SK-N-MC (cell line): ENCODE measurements at regions not wholly inside any gene's neighbourhood (a gene's known extent, or its start where the extent isn't known, plus 50 kb on each side); places are given as distances from the start of the nearest gene placed in this dataset.

Experiments
- DNase-seq: peaks from one replicate; pipeline ENCODE4 v3.0.0-alpha.2; 2011; ENCODE audit warnings: low read depth, low spot score
- H3K27ac ChIP-seq: fragments of 200-600 bp; sonication (generic); 2 replicates; pipeline ENCODE4 v1.5.1; 2016; ENCODE audit warnings: mixed run types
- H3K36me3 ChIP-seq: fragments of 200-600 bp; sonication (generic); 2 replicates; pipeline ENCODE4 v1.6.1; 2017; ENCODE audit warnings: antibody characterized with exemption, low read length, mixed read lengths; ENCODE audit not compliant: insufficient read depth
- H3K4me3 ChIP-seq: fragments of 200-600 bp; sonication (generic); 2 replicates; pipeline ENCODE4 v1.5.1; 2016
- H3K9ac ChIP-seq: fragments of 200-600 bp; sonication (generic); 2 replicates; pipeline ENCODE4 v1.8.0; 2017; ENCODE audit warnings: mixed run types, mixed read lengths; ENCODE audit not compliant: insufficient read length
- H3K9me3 ChIP-seq: fragments of 200-600 bp; sonication (generic); 2 replicates; pipeline ENCODE4 v1.6.1; 2017; ENCODE audit warnings: low read depth, mild to moderate bottlenecking, antibody characterized with exemption, low read length, moderate library complexity, mixed read lengths
- EZH2 ChIP-seq: fragments of 200-600 bp; sonication (generic); IDR thresholded peaks from one replicate; pipeline ENCODE4 v1.6.1; 2017; ENCODE audit warnings: antibody characterized with exemption
- FOXP2 ChIP-seq: optimal IDR thresholded peaks from 2 replicates; pipeline ENCODE3; 2011; ENCODE audit warnings: mild to moderate bottlenecking, moderate library complexity; ENCODE audit not compliant: insufficient read depth; ENCODE audit errors: extremely low read length, control extremely low read depth
- POLR2AphosphoS5 ChIP-seq: IDR thresholded peaks from 2 replicates; pipeline ENCODE4 v1.6.1; 2012; ENCODE audit warnings: mild to moderate bottlenecking, low read depth, low read length, borderline replicate concordance

DNA sequence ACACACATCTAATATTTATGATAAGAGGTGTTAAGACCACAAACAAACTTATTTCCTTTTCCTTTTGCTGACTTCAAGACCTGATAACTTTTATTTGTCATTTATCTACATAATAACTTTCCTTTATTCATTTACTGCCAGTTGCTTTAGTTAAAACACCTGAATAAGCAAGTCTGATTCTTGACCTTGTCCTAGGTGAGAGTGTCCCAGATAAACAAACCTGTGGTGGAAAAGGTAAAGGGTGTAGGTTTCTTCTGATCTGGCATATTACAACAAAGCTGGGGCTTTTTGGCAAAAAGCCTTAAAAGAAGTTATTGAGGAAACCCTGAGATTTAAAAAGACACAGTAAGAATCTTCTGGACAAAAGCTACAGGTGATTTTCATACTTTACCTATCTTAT is 191.5 kb downstream of the ZBBX start:
- Histone ChIP-seq H3K9ac (no peak overlapping the region), H3K9me3 (no peaks in the 10 kb centered on the region), H3K27ac (no peak overlapping the region), H3K4me3 (no peak overlapping the region), H3K36me3 (no peaks in the 10 kb centered on the region)
- DNase-seq, result no peak
- TF ChIP-seq FOXP2 (no peak), EZH2 (no peak), POLR2AphosphoS5 (no peak)

DNA sequence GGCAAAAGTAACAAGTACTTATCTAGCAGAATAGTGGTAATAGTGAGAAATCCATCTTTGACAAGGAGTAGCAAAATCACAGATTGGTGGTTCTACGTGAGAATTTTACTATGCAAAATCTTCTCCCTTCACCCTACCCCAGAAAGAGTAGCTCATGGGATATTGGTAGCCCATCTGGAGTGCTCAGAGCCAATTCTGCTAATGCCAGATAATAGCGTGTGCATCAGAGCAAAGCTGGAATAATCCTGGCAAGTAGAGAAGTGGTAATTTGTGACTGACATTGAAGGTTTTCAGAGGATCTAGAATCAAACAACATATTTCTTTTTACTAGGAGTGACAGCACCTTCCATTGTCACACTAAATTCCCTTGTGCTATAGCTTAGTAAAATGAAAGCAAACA is 192.9 kb downstream of the ZBBX start:
- Histone ChIP-seq H3K9me3 (no peaks in the 10 kb centered on the region), H3K9ac (no peak overlapping the region), H3K27ac (no peak overlapping the region), H3K36me3 (no peaks in the 10 kb centered on the region), H3K4me3 (peak overlapping the region; percentile 3; the same call in 1 of the 2 replicates)
- TF ChIP-seq POLR2AphosphoS5, result no peak
- TF ChIP-seq FOXP2, result no peak
- TF ChIP-seq EZH2, result no peak
- no peak for DNase-seq

DNA sequence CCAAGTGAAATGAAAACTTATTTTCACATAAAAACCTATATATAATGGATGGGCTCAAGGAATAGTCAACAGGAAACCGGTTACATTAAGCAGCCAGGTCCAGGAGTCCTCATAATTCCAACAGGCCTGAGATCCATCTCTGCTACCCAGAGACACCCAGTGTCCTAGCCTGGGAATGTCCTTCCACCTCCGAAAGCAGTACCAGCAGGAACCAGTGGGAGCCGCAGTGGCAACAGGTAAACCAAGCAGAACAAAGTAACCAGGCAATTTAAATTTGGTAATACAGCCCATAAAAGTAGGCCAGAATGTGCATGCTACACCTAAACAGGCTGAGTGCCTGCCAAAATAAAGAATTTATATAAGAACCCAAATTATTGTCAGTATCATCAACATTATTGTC is 195.6 kb downstream of the ZBBX start:
- Histone ChIP-seq H3K27ac (no peak overlapping the region), H3K9me3 (no peaks in the 10 kb centered on the region), H3K9ac (no peak overlapping the region), H3K36me3 (no peaks in the 10 kb centered on the region), H3K4me3 (no peak overlapping the region)
- TF ChIP-seq EZH2, result no peak
- TF ChIP-seq POLR2AphosphoS5, result no peak
- TF ChIP-seq FOXP2, result no peak
- DNase-seq, result no peak

DNA sequence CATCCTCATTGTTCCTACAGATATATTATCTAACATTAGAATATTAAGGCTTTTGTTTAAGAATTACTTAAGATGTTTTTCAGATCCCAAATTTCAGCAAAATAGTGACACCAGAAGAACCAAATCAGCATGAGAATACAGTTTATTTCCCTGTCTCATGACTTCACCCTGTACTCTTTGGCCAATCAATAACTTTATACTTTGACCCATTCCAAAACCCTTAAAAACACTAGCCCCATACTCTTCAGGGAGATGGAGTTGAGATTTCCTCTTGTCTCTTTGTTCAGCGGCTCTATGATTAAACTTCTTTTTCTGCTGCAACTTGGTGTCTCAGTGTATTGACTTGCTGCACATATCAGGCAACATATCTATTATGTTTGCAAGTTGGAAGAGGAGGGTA is 207.7 kb downstream of the ZBBX start:
- H3K9ac ChIP-seq, result no peak overlapping the region
- no peaks in the 10 kb centered on the region for H3K36me3 ChIP-seq
- no peaks in the 10 kb centered on the region for H3K9me3 ChIP-seq
- no peak for DNase-seq
- TF ChIP-seq EZH2 (no peak), FOXP2 (no peak), POLR2AphosphoS5 (no peak)
- H3K27ac ChIP-seq, result no peak overlapping the region
- H3K4me3 ChIP-seq, result no peak overlapping the region

DNA sequence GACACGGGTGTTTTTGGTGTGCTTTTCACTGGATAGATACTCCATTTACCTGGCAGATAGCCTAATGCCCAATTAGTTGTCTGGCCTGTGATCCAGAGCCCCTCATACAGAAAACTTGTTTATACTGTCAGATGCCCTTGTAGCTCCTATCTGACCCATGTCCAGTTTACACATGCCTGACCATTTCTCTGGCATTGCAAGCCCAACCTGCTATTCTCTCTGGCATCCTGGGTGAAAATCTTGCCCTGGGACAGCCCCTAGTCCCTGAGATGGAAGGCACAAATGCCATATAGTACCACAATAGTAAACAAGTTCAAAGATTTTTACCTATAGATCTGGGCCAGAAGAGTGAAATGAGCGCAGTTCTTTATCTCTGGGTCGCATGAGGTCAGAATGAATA is 212.6 kb downstream of the ZBBX start:
- no peak for DNase-seq
- no peak for TF ChIP-seq POLR2AphosphoS5
- TF ChIP-seq FOXP2, result no peak
- no peak for TF ChIP-seq EZH2
- Histone ChIP-seq H3K27ac (no peak overlapping the region), H3K9ac (no peak overlapping the region), H3K9me3 (no peaks in the 10 kb centered on the region), H3K36me3 (no peaks in the 10 kb centered on the region), H3K4me3 (no peak overlapping the region)

DNA sequence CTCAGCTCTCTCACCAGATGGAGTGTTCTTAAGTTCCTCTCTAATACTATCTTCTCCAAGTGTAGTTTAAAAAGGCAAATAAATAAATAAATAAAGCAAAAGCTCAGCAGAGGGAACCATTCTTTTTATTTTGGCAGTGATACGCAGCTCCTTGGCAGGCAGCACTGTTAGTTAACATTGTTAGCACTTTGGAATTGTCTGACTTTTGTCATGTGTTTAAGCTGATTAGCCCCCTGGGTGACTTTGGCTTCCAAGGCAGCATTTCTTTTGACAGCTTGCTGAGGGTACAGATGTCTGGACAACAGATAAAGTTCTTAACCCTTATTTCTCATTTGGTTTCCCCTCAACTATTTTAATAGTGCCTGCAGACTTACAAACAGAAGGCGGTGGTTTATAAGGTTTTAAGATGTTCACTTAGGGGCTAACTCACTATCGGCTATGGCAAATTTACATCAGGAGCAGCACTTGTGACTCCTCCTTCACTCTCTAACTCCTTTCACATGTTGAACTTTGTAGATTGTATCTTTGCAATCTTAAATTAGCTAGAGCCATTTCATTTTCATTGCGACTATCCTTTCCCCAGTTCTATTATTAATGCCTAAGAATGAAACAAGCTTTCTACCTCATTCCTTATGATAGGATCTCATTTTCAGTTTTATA is 213.4 kb downstream of the ZBBX start:
- no peak for TF ChIP-seq FOXP2
- no peak for TF ChIP-seq EZH2
- no peak for TF ChIP-seq POLR2AphosphoS5
- Histone ChIP-seq H3K9ac (no peak overlapping the region), H3K27ac (no peak overlapping the region), H3K9me3 (no peaks in the 10 kb centered on the region), H3K36me3 (no peaks in the 10 kb centered on the region), H3K4me3 (no peak overlapping the region)
- DNase-seq, result no peak

DNA sequence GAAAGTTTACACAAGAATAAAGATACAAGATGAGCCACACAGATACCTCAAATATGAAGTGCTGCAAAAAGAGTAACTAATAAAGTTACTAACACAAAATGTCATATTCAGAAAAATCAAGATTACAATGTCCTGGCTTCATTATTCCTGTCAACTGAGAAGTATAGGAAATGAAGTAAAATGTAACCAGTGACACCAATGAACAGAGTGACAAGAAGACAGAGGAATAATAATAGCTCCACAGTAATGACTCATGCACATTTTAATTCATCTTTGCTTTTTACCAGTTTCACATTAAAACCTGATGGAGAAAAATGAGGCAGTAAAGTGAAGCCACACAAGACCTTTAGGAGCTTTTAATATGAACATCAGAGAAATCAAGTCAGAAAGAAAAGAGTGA is 214.1 kb downstream of the ZBBX start:
- DNase-seq, result no peak
- Histone ChIP-seq H3K4me3 (no peak overlapping the region), H3K27ac (no peak overlapping the region), H3K9ac (no peak overlapping the region), H3K36me3 (no peaks in the 10 kb centered on the region), H3K9me3 (no peaks in the 10 kb centered on the region)
- TF ChIP-seq FOXP2 (no peak), POLR2AphosphoS5 (no peak), EZH2 (no peak)

DNA sequence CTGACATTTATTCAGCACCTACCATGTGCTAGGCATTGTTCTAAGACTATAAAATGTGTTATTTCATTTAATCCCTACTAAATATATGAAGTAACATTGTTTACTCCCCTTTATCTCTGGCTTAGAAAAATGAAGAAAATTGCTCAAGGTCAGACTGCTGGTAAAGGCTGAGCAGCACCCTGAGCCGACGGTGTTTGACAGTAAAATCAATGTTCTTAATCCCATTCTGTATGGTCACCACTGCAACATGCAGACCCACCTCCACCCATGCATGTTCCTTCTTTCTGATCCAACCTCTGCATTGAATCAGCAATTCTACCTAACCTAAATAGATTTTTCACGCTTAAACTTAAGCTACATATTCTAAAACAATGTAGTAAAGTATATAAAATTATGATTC is 216.5 kb downstream of the ZBBX start:
- no peak for TF ChIP-seq POLR2AphosphoS5
- no peak for TF ChIP-seq EZH2
- TF ChIP-seq FOXP2, result no peak
- DNase-seq, result no peak
- no peak overlapping the region for H3K27ac ChIP-seq

DNA sequence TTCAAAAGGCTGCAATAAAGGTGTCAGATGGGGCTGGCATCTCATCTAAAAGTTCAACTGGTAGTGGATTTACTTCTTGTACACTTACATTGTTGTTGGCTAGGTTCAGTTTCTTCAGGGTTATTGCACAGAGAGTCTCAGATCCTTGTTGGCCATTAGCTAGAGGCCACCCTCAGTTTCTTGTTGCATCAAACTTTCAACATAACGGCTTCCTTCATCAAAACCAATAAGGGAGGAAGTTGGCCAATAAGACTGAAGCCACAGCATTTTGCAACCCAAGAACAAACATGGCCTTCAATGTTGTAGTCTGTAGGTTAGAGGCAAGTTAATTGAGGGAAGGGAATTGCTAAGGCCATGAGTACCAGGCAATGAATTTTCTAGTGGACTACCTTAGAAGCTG is 218.0 kb downstream of the ZBBX start:
- H3K27ac ChIP-seq, result no peak overlapping the region
- DNase-seq, result no peak

More for the DNA sequence above, 216.5 kb downstream of the ZBBX start:
- Histone ChIP-seq H3K9ac (no peak overlapping the region), H3K4me3 (no peak overlapping the region), H3K9me3 (no peaks in the 10 kb centered on the region), H3K36me3 (no peaks in the 10 kb centered on the region)

More for the DNA sequence above, 218.0 kb downstream of the ZBBX start:
- H3K4me3 ChIP-seq, result no peak overlapping the region
- no peaks in the 10 kb centered on the region for H3K36me3 ChIP-seq
- TF ChIP-seq POLR2AphosphoS5 (no peak), EZH2 (no peak), FOXP2 (no peak)
- no peak overlapping the region for H3K9ac ChIP-seq
- no peaks in the 10 kb centered on the region; the same call in 1 of the 2 replicates for H3K9me3 ChIP-seq
